Muscle layer of colon (tissue), 2 donors: ENCODE measurements at regions not wholly inside any gene's neighbourhood (a gene's known extent, or its start where the extent isn't known, plus 50 kb on each side); places are given as distances from the start of the nearest gene placed in this dataset.

Source experiments
- H3K27ac ChIP-seq: one replicate; pipeline ENCODE4 v1.7.0; 2013; ENCODE audit warnings: low read depth, mild to moderate bottlenecking, low read length, moderate library complexity
- H3K27me3 ChIP-seq, 2 donors: one replicate each; pipeline ENCODE4 v1.7.0; 2013; ENCODE audit warnings: low read length in 2 of 2, mild to moderate bottlenecking in 2 of 2; ENCODE audit not compliant: insufficient read depth in 2 of 2, control insufficient read depth in 1 of 2
- H3K36me3 ChIP-seq: one replicate; pipeline ENCODE4 v1.7.0; 2013; ENCODE audit warnings: mild to moderate bottlenecking, low read length; ENCODE audit not compliant: insufficient read depth
- H3K4me1 ChIP-seq: one replicate; pipeline ENCODE4 v1.7.0; 2013; ENCODE audit warnings: mild to moderate bottlenecking, low read length; ENCODE audit not compliant: insufficient read depth
- H3K4me3 ChIP-seq, 2 donors: one replicate each; pipeline ENCODE4 v1.7.0; 2013; ENCODE audit warnings: low read length in 2 of 2, low read depth in 1 of 2, mild to moderate bottlenecking in 1 of 2, moderate library complexity in 1 of 2
- H3K9ac ChIP-seq: one replicate; pipeline ENCODE4 v1.7.0; 2013; ENCODE audit warnings: low read length
- H3K9me3 ChIP-seq: one replicate; pipeline ENCODE4 v1.7.0; 2013; ENCODE audit warnings: mild to moderate bottlenecking, low read length
- donor health status: abdominal sarcoma.
- donor health status: Adenocarcinoma of cecum.

DNA sequence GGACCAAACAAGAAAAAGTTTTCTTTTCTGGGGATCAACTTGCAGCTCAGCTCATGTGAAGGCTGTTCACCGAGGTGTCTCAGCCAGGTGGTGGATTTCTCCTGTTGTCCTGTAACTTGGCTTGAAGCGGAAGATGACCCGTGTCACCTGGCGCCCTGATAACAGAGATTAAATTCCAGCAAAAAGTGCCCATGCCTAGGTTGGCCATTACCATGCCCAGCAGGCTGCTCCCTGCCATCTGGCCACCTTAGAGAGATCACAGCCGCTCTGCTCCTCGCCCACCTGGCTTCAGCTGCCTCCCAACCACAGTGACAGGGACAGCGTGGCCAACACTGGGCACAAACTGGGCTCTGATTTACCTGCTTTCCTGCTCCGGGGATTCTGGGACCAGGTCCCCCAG, 149.5 kb downstream of the ZBTB18 start:
- Histone ChIP-seq H3K4me1 (no peaks in the 10 kb centered on the region), H3K27me3 (no peaks in the 10 kb centered on the region), H3K9me3 (no peaks in the 10 kb centered on the region), H3K9ac (no peak overlapping the region), H3K27ac (no peak overlapping the region), H3K36me3 (no peaks in the 10 kb centered on the region), H3K4me3 (no peak overlapping the region)

GRCh38 chr1:244201750-244202149, 150.7 kb downstream of the ZBTB18 start:
- H3K27me3 ChIP-seq: no peaks in the 10 kb centered on the region
- H3K36me3 ChIP-seq: no peaks in the 10 kb centered on the region
- H3K4me3 ChIP-seq: no peak overlapping the region
- H3K9ac ChIP-seq: no peak overlapping the region
- no peaks in the 10 kb centered on the region for H3K9me3 ChIP-seq
- no peaks in the 10 kb centered on the region for H3K4me1 ChIP-seq
- no peak overlapping the region for H3K27ac ChIP-seq

- Histone ChIP-seq H3K9me3 (no peaks in the 10 kb centered on the region), H3K27ac (no peak overlapping the region), H3K9ac (no peak overlapping the region), H3K36me3 (no peaks in the 10 kb centered on the region), H3K27me3 (no peaks in the 10 kb centered on the region), H3K4me1 (no peaks in the 10 kb centered on the region), H3K4me3 (no peak overlapping the region)
These were observed 152.9 kb downstream of the ZBTB18 start for GRCh38 chr1:244204004-244204403.

- Histone ChIP-seq H3K27ac (no peak overlapping the region), H3K4me1 (no peaks in the 10 kb centered on the region), H3K9me3 (no peaks in the 10 kb centered on the region), H3K36me3 (no peaks in the 10 kb centered on the region), H3K4me3 (no peak overlapping the region), H3K9ac (no peak overlapping the region), H3K27me3 (no peaks in the 10 kb centered on the region)
These were observed 154.1 kb downstream of the ZBTB18 start for GRCh38 chr1:244205171-244205570.

DNA sequence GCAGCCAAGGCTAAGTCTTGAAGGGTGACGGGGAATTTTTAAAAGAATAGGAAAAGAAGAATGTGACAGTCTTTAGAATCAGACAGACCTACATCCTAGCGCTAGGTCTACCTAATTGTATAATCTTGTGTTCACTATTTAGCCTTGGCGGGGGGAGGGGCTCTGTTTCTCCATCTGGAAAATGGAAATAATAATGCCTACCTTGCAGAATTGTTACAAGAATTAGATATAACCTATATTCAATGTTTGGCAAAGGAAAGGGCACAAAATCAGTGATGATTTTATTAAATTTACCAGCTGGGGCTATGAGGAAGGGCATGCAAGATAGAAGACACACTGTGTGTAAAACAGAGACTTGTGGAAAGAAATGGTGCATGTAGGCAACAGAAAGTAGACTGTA, 154.8 kb downstream of the ZBTB18 start:
- Histone ChIP-seq H3K36me3 (no peaks in the 10 kb centered on the region), H3K9me3 (no peaks in the 10 kb centered on the region), H3K27me3 (no peaks in the 10 kb centered on the region)

GRCh38 chr1:244207042-244207934, 156.2 kb downstream of the ZBTB18 start:
- Histone ChIP-seq H3K27me3 (no peaks in the 10 kb centered on the region), H3K9ac (no peak overlapping the region), H3K4me1 (no peaks in the 10 kb centered on the region), H3K36me3 (no peaks in the 10 kb centered on the region), H3K4me3 (no peak overlapping the region), H3K27ac (no peak overlapping the region), H3K9me3 (no peaks in the 10 kb centered on the region)

More for the DNA sequence above, 154.8 kb downstream of the ZBTB18 start:
- H3K4me1 ChIP-seq: no peaks in the 10 kb centered on the region
- no peak overlapping the region for H3K9ac ChIP-seq
- H3K4me3 ChIP-seq: no peak overlapping the region
- no peak overlapping the region for H3K27ac ChIP-seq

- Histone ChIP-seq H3K27ac (no peak overlapping the region), H3K27me3 (no peaks in the 10 kb centered on the region), H3K36me3 (no peaks in the 10 kb centered on the region), H3K9me3 (no peaks in the 10 kb centered on the region), H3K4me1 (no peaks in the 10 kb centered on the region), H3K4me3 (no peak overlapping the region), H3K9ac (no peak overlapping the region)
These were observed 156.8 kb downstream of the ZBTB18 start for GRCh38 chr1:244207935-244208244.

GRCh38 chr1:244209955-244210354, 158.9 kb downstream of the ZBTB18 start:
- H3K9ac ChIP-seq: no peak overlapping the region

DNA sequence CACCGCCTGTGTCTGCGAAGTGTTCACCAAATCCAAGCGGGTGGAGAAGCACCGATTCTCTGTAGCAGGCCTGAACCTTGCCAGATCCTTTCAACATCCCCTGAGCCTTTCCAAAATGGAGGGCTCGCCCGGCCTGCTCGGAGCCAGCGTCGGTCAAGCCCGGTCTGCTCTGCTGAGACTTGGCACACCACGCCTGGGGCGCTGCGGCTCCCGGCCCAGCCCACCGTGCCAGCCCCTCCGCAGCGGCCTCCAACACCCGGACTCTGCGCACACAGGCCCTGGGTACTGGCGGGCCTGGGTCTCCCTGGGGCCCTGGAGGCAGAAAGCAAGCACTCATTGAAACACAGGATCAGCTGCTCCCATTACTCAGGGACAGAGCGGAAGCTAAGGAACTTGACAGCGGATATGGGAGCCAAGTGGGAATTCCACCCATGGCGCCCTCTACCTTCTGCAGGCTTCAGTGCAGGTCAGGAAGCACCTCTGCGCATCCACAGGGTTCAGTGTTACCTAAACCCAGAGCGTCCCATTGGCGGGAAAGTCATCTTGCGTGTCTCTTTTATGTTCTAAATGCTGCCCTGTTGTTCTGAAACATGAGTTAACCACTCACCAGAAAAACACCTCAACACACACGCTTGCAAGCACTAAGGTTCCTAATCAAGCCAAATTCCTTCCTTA, 159.9 kb downstream of the ZBTB18 start:
- no peak overlapping the region for H3K4me3 ChIP-seq
- H3K4me1 ChIP-seq: no peaks in the 10 kb centered on the region
- H3K27me3 ChIP-seq: no peaks in the 10 kb centered on the region
- no peaks in the 10 kb centered on the region for H3K9me3 ChIP-seq
- H3K27ac ChIP-seq: no peak overlapping the region
- H3K36me3 ChIP-seq: no peaks in the 10 kb centered on the region
- H3K9ac ChIP-seq: no peak overlapping the region

More at GRCh38 chr1:244209955-244210354, 158.9 kb downstream of the ZBTB18 start:
- Histone ChIP-seq H3K9me3 (no peaks in the 10 kb centered on the region), H3K4me3 (no peak overlapping the region), H3K27ac (no peak overlapping the region), H3K36me3 (no peaks in the 10 kb centered on the region), H3K4me1 (no peaks in the 10 kb centered on the region), H3K27me3 (no peaks in the 10 kb centered on the region)

GRCh38 chr1:244211559-244211944, 160.5 kb downstream of the ZBTB18 start:
- no peak overlapping the region for H3K4me3 ChIP-seq
- no peak overlapping the region for H3K27ac ChIP-seq
- H3K27me3 ChIP-seq: no peaks in the 10 kb centered on the region
- H3K9me3 ChIP-seq: no peaks in the 10 kb centered on the region
- H3K36me3 ChIP-seq: no peaks in the 10 kb centered on the region
- H3K4me1 ChIP-seq: no peaks in the 10 kb centered on the region
- H3K9ac ChIP-seq: no peak overlapping the region

- H3K36me3 ChIP-seq: no peaks in the 10 kb centered on the region
- no peaks in the 10 kb centered on the region for H3K4me1 ChIP-seq
- no peaks in the 10 kb centered on the region for H3K9me3 ChIP-seq
- H3K9ac ChIP-seq: no peak overlapping the region
- no peaks in the 10 kb centered on the region for H3K27me3 ChIP-seq
- H3K27ac ChIP-seq: no peak overlapping the region
- H3K4me3 ChIP-seq: no peak overlapping the region
These were observed 161.1 kb downstream of the ZBTB18 start for GRCh38 chr1:244212219-244212618.
